Spleen (tissue), 11 donors: ENCODE measurements at regions not wholly inside any gene's neighbourhood (a gene's known extent, or its start where the extent isn't known, plus 50 kb on each side); places are given as distances from the start of the nearest gene placed in this dataset.
"Not testable (repeated sequence)": the region's sequence is repeated elsewhere in the genome, so short reads cannot be mapped to it uniquely, and the experiment has no call there.

Source experiments
- DNase-seq: peaks from one replicate; pipeline ENCODE4 v3.0.0-alpha.2; 2020
- H3K27ac ChIP-seq, 8 donors: fragments of 200-600 bp; sonication (generic) in 7 of 8; 1 replicate in 4 of 8; 2 replicates in 4 of 8; pipeline versions ENCODE4 v1.5.0 to v1.8.0; 2016 to 2021; ENCODE audit warnings: inconsistent platforms in 4 of 8, mild to moderate bottlenecking in 4 of 8, moderate library complexity in 1 of 8
- H3K27me3 ChIP-seq, 7 donors: fragments of 200-600 bp; sonication (generic) in 6 of 7; replicated peaks in 1 of 7; 1 replicate in 4 of 7; 2 replicates in 3 of 7; pipeline versions ENCODE4 v1.5.0 to v1.8.0; 2016 to 2021; ENCODE audit warnings: inconsistent platforms in 3 of 7, mild to moderate bottlenecking in 1 of 7
- H3K36me3 ChIP-seq, 6 donors: fragments of 200-600 bp; sonication (generic) in 5 of 6; 1 replicate in 4 of 6; 2 replicates in 2 of 6; pipeline versions ENCODE4 v1.5.0 to v1.8.0; 2016 to 2021; ENCODE audit warnings: inconsistent platforms in 2 of 6
- H3K4me1 ChIP-seq, 6 donors: fragments of 200-600 bp; sonication (generic) in 5 of 6; 1 replicate in 3 of 6; 2 replicates in 3 of 6; pipeline versions ENCODE4 v1.5.0 to v1.8.0; 2016 to 2021; ENCODE audit warnings: inconsistent platforms in 3 of 6
- H3K4me3 ChIP-seq, 8 donors: fragments of 200-600 bp; sonication (generic) in 7 of 8; 1 replicate in 4 of 8; 2 replicates in 4 of 8; pipeline versions ENCODE4 v1.5.0 to v1.8.0; 2016 to 2021; ENCODE audit warnings: inconsistent platforms in 4 of 8, mild to moderate bottlenecking in 4 of 8, moderate library complexity in 2 of 8
- H3K9me3 ChIP-seq, 8 donors: fragments of 200-600 bp; sonication (generic) in 7 of 8; 1 replicate in 4 of 8; 2 replicates in 4 of 8; pipeline versions ENCODE4 v1.5.0 to v1.8.0; 2016 to 2021; ENCODE audit warnings: inconsistent platforms in 4 of 8
- POLR2A ChIP-seq, 3 donors: fragments of 450-650 bp; IDR thresholded peaks; one replicate each; pipeline ENCODE4 v1.5.1; 2017; ENCODE audit warnings: antibody characterized with exemption in 3 of 3, mild to moderate bottlenecking in 1 of 3
- POLR2AphosphoS5 ChIP-seq, 3 donors: sonication (generic); formaldehyde crosslinking; IDR thresholded peaks; one replicate each; pipeline ENCODE4 v1.5.1; 2017; ENCODE audit warnings: antibody characterized with exemption in 3 of 3
- WGBS, 5 donors: extraction: QIAGEN DNeasy Blood & Tissue Kit in 3 of 5; methylation state at CpG; one replicate each; pipeline versions ENCODE4 v1.1.5 to v1.1.7; 2013 to 2018; 5-methylcytosine and 5-hydroxymethylcytosine counted together
- intact Hi-C: fragments of 100-400 bp; cut with DNase I; formaldehyde crosslinking; loops from one replicate; pipeline ENCODE4 v1.15.0; 2023; ENCODE audit warnings: low total_unique reads
- TF ChIP-seq, protein P1 (sequence below), 11 experiments: fragments of 200-600 bp in 7 of 11; fragments of 450-650 bp in 4 of 11; sonication (generic) in 4 of 11; IDR thresholded peaks in 8 of 11; conservative IDR thresholded peaks in 3 of 11; 1 replicate in 7 of 11; 2 replicates in 4 of 11; pipeline versions ENCODE4 v1.4.0 to v1.8.0; 2016 to 2021; ENCODE audit warnings: antibody characterized with exemption in 11 of 11, inconsistent platforms in 4 of 11, mild to moderate bottlenecking in 1 of 11
- donor health status: healthy with polysubstance abuse.
- donor health status: DM: no; HTN: no; CAD: no; lungs with moderate emphysema.
- donor health status: DM: no; HTN: no; CAD: no.
- donor health status: Bipolar disorder and iron deficiency.
- donor health status: healthy.
- donor health status: DM: no; HTN: no; CAD: no.
- donor health status: DM: yes; HTN: yes; CAD: no.

DNA sequence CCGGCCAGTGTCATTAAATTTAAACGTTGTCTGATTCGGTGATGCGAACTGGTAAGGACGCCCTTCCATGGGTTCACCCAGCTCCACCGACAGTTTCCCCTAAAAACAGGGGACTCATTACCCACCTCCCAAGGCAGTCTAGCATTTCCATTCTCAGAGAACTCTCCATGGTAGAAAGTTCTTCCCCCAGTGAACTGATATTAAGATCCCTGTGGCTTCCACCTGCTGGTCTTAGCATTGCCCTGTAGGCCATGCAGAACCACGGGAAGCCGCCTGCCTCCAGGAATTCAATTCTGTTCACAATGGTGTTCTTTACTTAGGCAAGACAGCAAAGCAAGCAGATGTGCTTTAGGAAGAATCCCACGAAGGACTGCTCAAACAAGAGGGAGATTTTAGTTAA lies 128.9 kb upstream of the NANOS1 start:
- intact Hi-C loops, result no loop called here
- TF ChIP-seq POLR2AphosphoS5 (IDR thresholded peaks at IDR 0.05), result no peak
- TF ChIP-seq, protein P1, sequence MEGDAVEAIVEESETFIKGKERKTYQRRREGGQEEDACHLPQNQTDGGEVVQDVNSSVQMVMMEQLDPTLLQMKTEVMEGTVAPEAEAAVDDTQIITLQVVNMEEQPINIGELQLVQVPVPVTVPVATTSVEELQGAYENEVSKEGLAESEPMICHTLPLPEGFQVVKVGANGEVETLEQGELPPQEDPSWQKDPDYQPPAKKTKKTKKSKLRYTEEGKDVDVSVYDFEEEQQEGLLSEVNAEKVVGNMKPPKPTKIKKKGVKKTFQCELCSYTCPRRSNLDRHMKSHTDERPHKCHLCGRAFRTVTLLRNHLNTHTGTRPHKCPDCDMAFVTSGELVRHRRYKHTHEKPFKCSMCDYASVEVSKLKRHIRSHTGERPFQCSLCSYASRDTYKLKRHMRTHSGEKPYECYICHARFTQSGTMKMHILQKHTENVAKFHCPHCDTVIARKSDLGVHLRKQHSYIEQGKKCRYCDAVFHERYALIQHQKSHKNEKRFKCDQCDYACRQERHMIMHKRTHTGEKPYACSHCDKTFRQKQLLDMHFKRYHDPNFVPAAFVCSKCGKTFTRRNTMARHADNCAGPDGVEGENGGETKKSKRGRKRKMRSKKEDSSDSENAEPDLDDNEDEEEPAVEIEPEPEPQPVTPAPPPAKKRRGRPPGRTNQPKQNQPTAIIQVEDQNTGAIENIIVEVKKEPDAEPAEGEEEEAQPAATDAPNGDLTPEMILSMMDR (IDR thresholded peaks at IDR 0.05 in 8 of 11, conservative IDR thresholded peaks at IDR 0.05 in 3 of 11), result no peak
- no peak for TF ChIP-seq POLR2A (IDR thresholded peaks at IDR 0.05)
- no peaks in the 10 kb centered on the region for H3K4me1 ChIP-seq
- H3K27me3 ChIP-seq, result peaks cover 0 to 13% (median 0%) of the 10 kb centered on the region in 7 donors
- no peaks in the 10 kb centered on the region for H3K36me3 ChIP-seq
- H3K9me3 ChIP-seq, result peaks cover 0 to 34% (median 14%) of the 10 kb centered on the region in 8 donors
- H3K4me3 ChIP-seq, result no peak overlapping the region
- no peak for DNase-seq
- WGBS, 5 donors, result 85 to 90% (median 89%) methylated on average over 9 of the region's 9 CpGs
- no peak overlapping the region for H3K27ac ChIP-seq

DNA sequence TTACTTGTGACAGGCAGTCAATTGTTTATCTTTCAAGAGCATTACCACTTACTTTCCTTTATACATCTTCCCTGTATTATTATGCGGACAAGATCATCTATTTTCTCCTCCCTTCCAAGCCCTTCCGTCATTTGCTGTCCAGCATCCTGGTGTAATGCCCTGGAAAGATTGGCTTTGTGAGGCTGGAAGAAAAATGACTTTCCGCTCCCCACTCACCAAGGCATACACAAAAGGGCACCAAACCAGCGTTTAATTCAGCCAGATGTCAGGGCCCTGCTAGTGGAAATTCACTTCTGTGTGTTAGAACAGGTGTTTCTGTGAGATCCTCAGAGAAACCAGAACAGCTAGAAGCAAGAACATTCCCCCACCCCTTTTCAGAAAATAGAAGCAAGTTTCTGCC lies 128.1 kb upstream of the NANOS1 start:
- intact Hi-C loops, result no loop called here
- H3K9me3 ChIP-seq, result peaks cover 0 to 29% (median 14%) of the 10 kb centered on the region in 8 donors
- peaks cover 0 to 13% (median 0%) of the 10 kb centered on the region in 7 donors for H3K27me3 ChIP-seq
- H3K36me3 ChIP-seq, result no peaks in the 10 kb centered on the region
- no peak for DNase-seq
- H3K4me1 ChIP-seq, result no peaks in the 10 kb centered on the region
- H3K4me3 ChIP-seq, result no peak overlapping the region
- 62 to 76% (median 70%) methylated on average over 4 of the region's 4 CpGs for WGBS, 5 donors
- H3K27ac ChIP-seq, result no peak overlapping the region
- TF ChIP-seq, protein P1 (IDR thresholded peaks at IDR 0.05 in 8 of 11, conservative IDR thresholded peaks at IDR 0.05 in 3 of 11), result no peak
- TF ChIP-seq POLR2A (IDR thresholded peaks at IDR 0.05) (no peak), POLR2AphosphoS5 (IDR thresholded peaks at IDR 0.05) (no peak)

DNA sequence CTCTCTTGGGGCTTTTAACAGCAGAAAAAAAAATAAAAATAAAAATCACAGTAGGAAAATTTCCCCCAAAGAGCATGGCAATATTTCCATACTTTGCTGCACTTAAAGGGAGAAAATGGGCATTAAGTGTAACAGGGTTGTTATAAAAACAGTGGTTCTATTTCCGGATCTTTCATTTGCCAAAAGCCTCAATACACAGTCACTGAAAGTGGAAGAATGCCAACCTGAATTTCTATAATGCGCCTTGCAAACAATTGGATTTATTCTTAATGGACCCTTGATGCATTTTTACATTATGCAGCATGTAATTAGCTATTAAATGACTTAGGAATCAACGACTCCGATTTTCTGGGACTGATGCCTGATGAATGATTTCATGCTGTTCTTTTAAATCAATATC lies 127.6 kb upstream of the NANOS1 start:
- Histone ChIP-seq H3K27ac (no peak overlapping the region), H3K27me3 (peaks cover 0 to 13% (median 0%) of the 10 kb centered on the region in 7 donors), H3K9me3 (peaks cover 0 to 23% (median 14%) of the 10 kb centered on the region in 8 donors), H3K4me1 (no peaks in the 10 kb centered on the region), H3K4me3 (no peak overlapping the region), H3K36me3 (no peaks in the 10 kb centered on the region)
- WGBS, 5 donors, result 71 to 94% (median 83%) methylated on average over 4 of the region's 4 CpGs
- no peak for TF ChIP-seq POLR2AphosphoS5 (IDR thresholded peaks at IDR 0.05)
- TF ChIP-seq POLR2A (IDR thresholded peaks at IDR 0.05), result no peak
- DNase-seq, result no peak
- intact Hi-C loops, result no loop called here

DNA sequence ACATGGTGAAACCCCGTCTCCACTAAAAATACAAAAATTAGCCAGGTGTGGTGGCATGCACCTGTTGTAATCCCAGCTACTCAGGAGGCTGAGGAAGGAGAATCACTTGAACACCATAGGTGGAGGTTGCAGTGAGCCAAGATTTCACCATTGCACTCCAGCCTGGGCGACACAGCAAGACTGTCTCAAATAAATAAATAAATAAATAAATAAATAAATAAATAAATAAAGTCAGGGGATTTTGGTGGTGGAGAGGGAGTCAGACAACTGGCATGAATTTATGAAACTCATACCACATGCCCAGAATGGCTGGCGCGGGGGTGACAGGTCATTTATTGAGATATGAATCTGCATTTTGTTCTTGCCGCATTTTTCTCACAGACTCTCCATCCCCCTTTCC lies 126.9 kb upstream of the NANOS1 start:
- H3K27ac ChIP-seq, H3K4me3 ChIP-seq, intact Hi-C loops, DNase-seq, H3K4me1 ChIP-seq, H3K36me3 ChIP-seq: not testable (repeated sequence)
- H3K27me3 ChIP-seq, result peaks cover 0 to 13% (median 0%) of the 10 kb centered on the region in 7 donors
- peaks cover 0 to 16% (median 12%) of the 10 kb centered on the region in 8 donors for H3K9me3 ChIP-seq
- WGBS, 5 donors, result 91 to 96% (median 93%) methylated on average over 5 of the region's 5 CpGs

DNA sequence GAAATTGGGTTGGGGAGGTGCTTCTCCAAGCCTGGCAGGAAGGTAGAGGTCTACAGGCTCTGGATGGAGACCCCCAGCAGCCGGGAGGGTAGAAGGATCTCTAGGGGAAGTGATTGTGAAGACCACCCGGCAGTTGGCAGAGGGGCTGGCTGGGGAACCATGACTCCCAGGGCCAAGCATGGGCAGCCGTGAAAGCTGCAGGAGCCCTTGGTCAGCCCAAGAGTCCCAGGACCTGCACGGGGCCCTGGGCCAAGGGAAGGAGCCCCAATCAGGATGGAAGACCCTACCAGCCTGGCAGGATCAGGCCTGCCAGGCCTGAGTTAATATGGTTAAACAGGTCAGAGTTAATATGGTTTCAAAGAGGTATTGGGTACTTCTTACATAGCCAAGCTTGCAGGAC lies 126.3 kb upstream of the NANOS1 start:
- peaks cover 0 to 13% (median 0%) of the 10 kb centered on the region in 7 donors for H3K27me3 ChIP-seq
- intact Hi-C loops, result no loop called here
- no peak overlapping the region for H3K4me3 ChIP-seq
- peaks cover 0 to 10% (median 7%) of the 10 kb centered on the region in 8 donors for H3K9me3 ChIP-seq
- no peaks in the 10 kb centered on the region for H3K36me3 ChIP-seq
- 69 to 100% (median 86%) methylated on average over 2 to 4 of the region's 4 CpGs for WGBS, 5 donors
- TF ChIP-seq POLR2AphosphoS5 (IDR thresholded peaks at IDR 0.05), result no peak
- TF ChIP-seq, protein P1 (IDR thresholded peaks at IDR 0.05 in 8 of 11, conservative IDR thresholded peaks at IDR 0.05 in 3 of 11), result no peak
- no peak for TF ChIP-seq POLR2A (IDR thresholded peaks at IDR 0.05)
- H3K4me1 ChIP-seq, result no peaks in the 10 kb centered on the region
- no peak overlapping the region for H3K27ac ChIP-seq
- no peak for DNase-seq
